ACHN (cell line): ENCODE measurements at regions not wholly inside any gene's neighbourhood (a gene's known extent, or its start where the extent isn't known, plus 50 kb on each side); places are given as distances from the start of the nearest gene placed in this dataset.

ENCODE experiments used
- DNase-seq: peaks from one replicate; pipeline ENCODE4 v3.0.0-alpha.2; 2015
- in situ Hi-C: cut with HindIII; loops from 2 replicates; pipeline ENCODE4 v1.10.0; 2017; ENCODE audit warnings: low sequenced_read_pairs, low pct_ligation_motif_present, low pct_unique_long_range_greater_than_20kb

- DNase-seq = no peak
- in situ Hi-C loops = no loop called here
These were observed 76.7 kb downstream of the TRIM29 start for GRCh38 chr11:120061036-120061760.

DNA sequence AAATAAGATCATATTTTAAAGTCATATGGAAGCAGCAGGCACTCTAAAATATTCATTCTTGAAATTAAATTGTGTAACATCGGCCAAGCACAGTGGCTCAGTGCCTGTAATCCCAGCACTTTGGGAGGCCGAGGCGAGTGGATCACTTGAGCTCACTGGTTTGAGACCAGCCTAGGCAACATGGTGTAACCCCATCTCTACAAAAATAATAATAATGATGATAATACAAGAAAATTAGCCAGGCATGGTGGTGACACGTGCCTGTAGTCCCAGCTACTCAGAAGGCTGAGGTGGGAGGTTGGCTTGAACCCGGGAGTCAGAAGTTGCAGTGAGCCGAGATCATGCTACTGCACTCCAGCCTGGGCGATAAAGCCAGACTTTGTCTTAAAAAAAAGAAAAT is 77.4 kb downstream of the TRIM29 start:
- in situ Hi-C loops = no loop called here
- no peak for DNase-seq

GRCh38 chr11:120058931-120059330 is 79.0 kb downstream of the TRIM29 start:
- no peak for DNase-seq
- in situ Hi-C loops = no loop called here

- in situ Hi-C loops = no loop called here
- no peak for DNase-seq
These were observed 80.0 kb downstream of the TRIM29 start for GRCh38 chr11:120057595-120058581.

DNA sequence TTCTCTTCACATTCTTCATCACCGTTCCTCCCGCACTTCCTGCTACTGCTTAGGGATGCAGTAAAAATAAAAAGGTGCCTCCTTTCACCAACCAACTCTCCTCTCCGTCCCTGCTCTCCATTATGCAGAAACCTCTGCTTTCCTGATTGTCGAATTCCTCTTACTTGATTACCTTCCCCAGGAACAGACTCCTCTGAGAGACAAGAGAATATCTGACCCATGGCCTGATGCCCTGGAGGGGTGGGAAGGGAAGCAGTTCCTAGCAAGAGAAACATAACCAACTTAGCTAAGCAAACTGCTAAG is 80.9 kb downstream of the TRIM29 start:
- in situ Hi-C loops = no loop called here
- no peak for DNase-seq

DNA sequence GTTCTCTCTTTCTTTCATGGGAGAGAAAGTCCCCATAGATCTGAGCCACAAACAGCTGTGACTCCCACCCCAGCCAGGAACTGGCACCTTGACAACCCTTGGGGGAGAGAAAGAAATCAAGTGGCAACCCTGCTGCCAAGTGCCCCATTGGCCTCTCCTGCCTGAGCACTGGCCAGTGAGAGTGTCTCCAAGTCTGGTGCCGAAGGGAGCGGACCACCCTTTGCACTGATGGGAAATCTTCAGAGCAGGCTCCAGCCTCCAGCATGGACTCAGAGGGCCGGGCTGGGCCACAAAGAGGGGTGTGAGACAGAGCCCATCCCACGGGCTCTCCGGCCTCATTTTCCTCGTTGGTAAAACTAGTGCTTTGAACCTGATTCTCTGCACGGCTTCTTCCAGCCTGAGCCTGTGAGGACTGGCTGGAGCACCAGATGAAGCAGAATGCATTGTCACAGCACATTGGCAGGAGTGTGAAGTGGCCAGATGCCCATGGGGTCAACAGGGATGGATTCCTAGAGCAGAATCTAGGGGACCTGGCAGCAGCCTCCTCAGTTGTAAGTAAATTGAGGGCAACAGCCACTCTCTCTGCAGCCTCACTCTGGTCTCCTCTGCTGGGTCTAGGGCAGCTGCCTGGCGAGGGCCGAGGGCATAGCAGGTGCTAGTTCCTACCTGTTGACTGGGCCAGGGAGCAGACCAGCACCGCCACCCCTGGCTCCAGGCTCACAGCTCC is 81.4 kb downstream of the TRIM29 start:
- no peak for DNase-seq
- in situ Hi-C loops = no loop called here

GRCh38 chr11:120055646-120056045 is 82.3 kb downstream of the TRIM29 start:
- no peak for DNase-seq
- in situ Hi-C loops = no loop called here

DNA sequence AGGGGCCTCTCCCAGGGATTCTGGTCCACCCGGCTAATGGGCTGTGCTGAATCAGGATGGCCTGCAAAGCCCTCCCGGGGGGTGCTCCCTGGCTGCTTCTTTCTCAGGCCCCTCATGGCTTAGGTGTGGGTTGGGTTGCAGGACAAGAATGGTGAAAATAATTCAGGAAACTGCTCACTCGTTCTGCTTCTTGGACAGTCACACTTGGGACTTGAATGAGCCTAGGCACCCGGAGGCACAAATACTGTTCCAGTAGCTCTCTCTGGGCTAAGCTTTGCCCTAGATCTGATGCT is 83.2 kb downstream of the TRIM29 start:
- in situ Hi-C loops = no loop called here
- no peak for DNase-seq

GRCh38 chr11:120054016-120054752 is 83.7 kb downstream of the TRIM29 start:
- DNase-seq = no peak
- in situ Hi-C loops = no loop called here

- in situ Hi-C loops = no loop called here
- no peak for DNase-seq
These were observed 85.6 kb downstream of the TRIM29 start for GRCh38 chr11:120052196-120052775.

- in situ Hi-C loops = no loop called here
- no peak for DNase-seq
These were observed 93.8 kb downstream of the TRIM29 start for GRCh38 chr11:120044011-120044675.

- DNase-seq = no peak
These were observed 94.5 kb downstream of the TRIM29 start for GRCh38 chr11:120043328-120043945.

DNA sequence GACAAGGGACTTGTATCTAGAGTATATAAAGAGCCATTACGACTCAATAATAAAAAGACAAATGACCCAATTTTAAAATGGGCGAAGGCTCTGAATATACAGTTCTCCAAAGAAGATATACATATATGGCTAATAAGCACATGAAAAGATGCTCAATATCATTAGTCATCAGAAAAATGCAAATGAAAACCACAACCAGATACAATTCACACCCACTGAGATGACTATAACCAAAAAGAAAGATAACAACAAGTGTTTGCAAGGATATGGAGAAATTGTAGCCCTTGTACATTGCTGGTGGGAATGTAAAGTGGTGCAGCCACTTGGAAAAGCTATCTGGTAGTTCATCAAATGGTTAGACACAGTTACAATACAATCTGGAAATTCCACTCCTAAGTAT is 96.3 kb downstream of the TRIM29 start:
- in situ Hi-C loops = no loop called here
- DNase-seq = no peak

More at GRCh38 chr11:120043328-120043945, 94.5 kb downstream of the TRIM29 start:
- in situ Hi-C loops = no loop called here

DNA sequence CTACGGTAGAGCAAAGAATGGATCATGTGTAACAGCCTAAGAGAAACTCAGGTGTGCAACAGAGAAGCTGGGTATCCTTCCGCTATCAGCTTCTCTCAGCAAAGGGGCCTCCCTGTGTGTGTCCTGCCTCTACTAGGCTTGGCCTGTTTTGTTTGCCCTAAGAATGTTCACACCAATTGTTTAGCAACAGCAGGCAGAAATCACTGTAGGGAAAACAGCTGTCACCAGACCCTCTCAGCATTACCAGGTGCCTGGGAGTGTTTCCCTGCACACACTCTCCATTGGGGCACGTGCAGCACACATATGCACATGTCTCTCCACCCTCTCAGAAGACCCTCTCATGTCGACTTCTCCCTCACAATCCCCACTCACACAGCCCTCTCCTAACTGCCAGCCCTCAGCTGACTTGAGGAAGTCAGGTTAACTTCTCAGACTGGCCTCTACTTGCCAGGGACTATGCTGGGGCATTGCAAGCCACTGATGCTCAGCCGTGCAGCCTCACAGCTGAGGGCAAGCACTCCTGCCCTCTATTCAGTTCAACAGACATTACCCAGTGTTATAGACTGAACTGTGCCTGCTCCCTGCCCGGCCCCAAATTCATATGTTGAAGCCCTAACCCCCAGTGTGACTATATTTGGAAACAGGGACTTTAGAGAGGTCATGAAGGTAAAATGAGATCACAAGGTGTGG is 97.6 kb downstream of the TRIM29 start:
- no peak for DNase-seq
- in situ Hi-C loops = no loop called here

DNA sequence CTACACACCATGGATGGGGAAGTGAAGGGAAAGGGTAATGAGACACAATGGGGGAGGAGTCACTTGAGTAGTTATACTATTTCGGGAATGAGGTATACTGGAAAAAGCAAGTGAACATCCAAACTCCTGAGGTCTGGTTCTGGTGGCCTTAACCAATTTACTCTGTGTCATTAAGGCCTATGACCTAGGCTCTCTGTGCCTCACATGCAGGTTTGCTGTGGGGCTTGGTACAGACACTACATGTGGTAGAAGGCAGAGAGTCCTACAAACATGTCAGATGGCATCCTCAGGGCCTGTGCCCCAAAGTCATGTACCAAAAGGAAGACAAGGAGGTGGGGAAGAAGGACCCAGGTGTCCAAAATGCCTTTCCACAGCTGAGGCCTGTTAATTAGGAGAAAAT is 98.9 kb downstream of the TRIM29 start:
- in situ Hi-C loops = no loop called here

DNA sequence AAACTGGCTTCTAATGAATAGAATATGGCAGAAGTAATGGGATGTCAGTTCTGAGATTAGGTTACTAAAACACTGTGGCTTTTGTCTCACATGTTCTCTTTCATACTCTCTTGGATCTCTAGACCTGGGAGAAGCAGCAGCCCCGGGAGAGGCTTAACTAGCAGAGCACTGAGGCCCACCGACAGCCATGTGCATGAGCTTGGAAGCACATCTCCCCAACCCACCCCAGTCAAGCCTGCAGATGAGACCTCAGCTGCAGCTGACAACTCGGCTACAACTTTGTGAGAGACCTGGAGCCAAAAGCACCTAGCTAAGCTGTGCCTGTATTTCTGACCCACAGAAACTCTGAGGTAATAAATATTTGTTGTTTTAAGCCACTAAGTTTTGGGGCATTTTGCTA is 100.8 kb downstream of the TRIM29 start:
- in situ Hi-C loops = no loop called here
- DNase-seq = no peak

More for the DNA sequence above, 98.9 kb downstream of the TRIM29 start:
- no peak for DNase-seq

DNA sequence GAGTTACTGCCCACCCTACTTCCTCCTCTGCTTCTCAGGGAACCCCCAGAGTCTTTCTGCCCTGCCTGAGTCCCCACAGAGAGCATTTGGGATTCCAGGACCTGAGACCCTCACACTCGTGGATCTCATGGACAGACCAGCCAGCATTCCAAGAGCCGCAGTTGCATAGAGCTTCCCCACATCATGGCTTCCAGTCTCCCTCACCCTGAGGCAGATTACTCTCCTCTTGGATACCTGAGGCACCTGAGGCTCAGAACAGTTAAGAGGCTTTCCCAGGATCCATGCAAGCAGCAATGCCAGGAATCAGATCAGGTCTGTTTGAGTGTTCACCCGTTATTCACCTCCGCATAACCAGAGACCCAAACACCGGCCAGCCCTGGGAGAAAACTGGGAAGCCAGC is 102.2 kb downstream of the TRIM29 start:
- in situ Hi-C loops = no loop called here
- no peak for DNase-seq
